ENCODE measurements at regions not wholly inside any gene's neighbourhood (a gene's known extent, or its start where the extent isn't known, plus 50 kb on each side); places are given as distances from the start of the nearest gene placed in this dataset.
A peak's percentile ranks its signal among the peaks of the same experiment; 100 is the strongest.

- DNase-seq = no peak
Measured at GRCh38 chr2:160882906-160883305, 277.3 kb upstream of the TANK start.

GRCh38 chr2:160884056-160884455, 276.2 kb upstream of the TANK start:
- no peak for DNase-seq

- peak; percentile 12 to 29 for DNase-seq
Measured at GRCh38 chr2:160889439-160890170, 270.6 kb upstream of the TANK start.

GRCh38 chr2:160890667-160891352, 269.4 kb upstream of the TANK start:
- no peak for DNase-seq

- DNase-seq = no peak
Measured at GRCh38 chr2:160891353-160891740, 268.9 kb upstream of the TANK start.

GRCh38 chr2:160892204-160892603, 268.0 kb upstream of the TANK start:
- DNase-seq = peak; percentile 30 to 32

GRCh38 chr2:160893581-160893980, 266.6 kb upstream of the TANK start:
- DNase-seq = no peak

- DNase-seq = no peak
Measured at GRCh38 chr2:160898581-160899307, 261.5 kb upstream of the TANK start.

- DNase-seq = no peak
Measured at GRCh38 chr2:160901613-160902012, 258.6 kb upstream of the TANK start.

- no peak for DNase-seq
Measured at GRCh38 chr2:160905862-160906261, 254.4 kb upstream of the TANK start.

GRCh38 chr2:160906878-160907277, 253.3 kb upstream of the TANK start:
- no peak for DNase-seq

- no peak for DNase-seq
Measured at GRCh38 chr2:160907738-160908137, 252.5 kb upstream of the TANK start.

GRCh38 chr2:160908157-160908556, 252.1 kb upstream of the TANK start:
- no peak for DNase-seq

- no peak for DNase-seq
Measured at GRCh38 chr2:160909781-160910242, 250.4 kb upstream of the TANK start.

- no peak for DNase-seq
Measured at GRCh38 chr2:160910681-160911080, 249.5 kb upstream of the TANK start.

- no peak for DNase-seq
Measured at GRCh38 chr2:160911258-160911657, 249.0 kb upstream of the TANK start.

GRCh38 chr2:160912276-160912675, 248.0 kb upstream of the TANK start:
- no peak for DNase-seq

GRCh38 chr2:160913323-160913722, 246.9 kb upstream of the TANK start:
- no peak for DNase-seq

GRCh38 chr2:160914217-160914616, 246.0 kb upstream of the TANK start:
- no peak for DNase-seq

GRCh38 chr2:160916300-160916699, 243.9 kb upstream of the TANK start:
- no peak for DNase-seq

GRCh38 chr2:160917850-160918249, 242.4 kb upstream of the TANK start:
- DNase-seq = no peak

GRCh38 chr2:160918258-160918657, 242.0 kb upstream of the TANK start:
- DNase-seq = no peak

- DNase-seq = peak; percentile 69 to 70
Measured at GRCh38 chr2:160918906-160919503, 241.2 kb upstream of the TANK start.

Measured in inflammatory macrophage (primary cell).